Activated T-cell treated with anti-CD3 and anti-CD28 coated beads for 4 hours (primary cell): ENCODE measurements at regions not wholly inside any gene's neighbourhood (a gene's known extent, or its start where the extent isn't known, plus 50 kb on each side); places are given as distances from the start of the nearest gene placed in this dataset.

Experiments used
- DNase-seq: peaks from one replicate; pipeline ENCODE4 v3.0.0-alpha.2; 2020

DNA sequence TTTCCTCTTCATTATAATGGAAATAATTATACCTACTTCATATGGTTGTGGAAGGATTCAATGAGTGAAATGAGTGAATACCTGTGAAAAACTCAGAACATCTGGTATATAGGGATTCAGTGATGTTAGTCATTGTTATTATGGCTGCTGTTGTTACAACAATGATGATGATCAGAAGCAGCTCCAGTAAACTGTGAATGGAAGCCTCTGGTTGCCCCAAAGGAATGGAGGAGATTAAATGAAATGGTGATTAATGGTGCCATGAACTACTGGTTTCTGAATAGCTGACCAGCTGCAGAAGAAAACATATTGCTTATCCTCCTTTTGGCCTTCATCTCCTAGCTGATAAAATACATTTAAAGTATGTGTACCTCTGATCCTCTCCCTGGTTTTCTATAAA lies 372.0 kb downstream of the ARHGEF28 start:
- DNase-seq = no peak

- no peak for DNase-seq
Observed at GRCh38 chr5:73996151-73996755, 370.3 kb downstream of the ARHGEF28 start.

DNA sequence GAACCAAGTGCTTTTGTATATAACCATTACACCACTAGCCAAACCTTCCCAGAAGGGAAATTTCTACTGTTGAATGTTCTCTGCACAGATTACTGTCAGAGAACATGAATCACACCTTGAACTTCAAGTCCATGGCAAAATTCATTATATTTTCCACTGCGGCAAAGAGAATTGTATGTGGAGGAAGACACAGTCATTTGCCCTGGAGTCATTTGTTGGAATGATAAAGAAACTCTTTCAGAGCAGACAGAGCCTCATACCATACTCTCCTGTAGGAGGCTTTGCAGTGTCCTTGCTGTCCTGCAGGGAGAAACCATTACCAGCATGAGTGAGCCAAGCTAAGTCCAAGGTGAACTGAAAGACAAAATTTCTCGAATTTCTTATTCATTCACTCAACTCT lies 369.0 kb downstream of the ARHGEF28 start:
- no peak for DNase-seq
